ENCODE measurements at regions not wholly inside any gene's neighbourhood (a gene's known extent, or its start where the extent isn't known, plus 50 kb on each side); places are given as distances from the start of the nearest gene placed in this dataset.
"Not testable (repeated sequence)": the region's sequence is repeated elsewhere in the genome, so short reads cannot be mapped to it uniquely, and the experiment has no call there.

- TF ChIP-seq CTCF (IDR thresholded peaks at IDR 0.05; ENCODE audit: low read depth, low read length, missing control alignments) = no peak
- no peak for DNase-seq (ENCODE audit: low read depth)
- H3K4me3 ChIP-seq (ENCODE audit: low read depth, low read length) = no peak overlapping the region
These were observed 521.6 kb upstream of the ZNF337 start for GRCh38 chr20:26218301-26218700.

DNA sequence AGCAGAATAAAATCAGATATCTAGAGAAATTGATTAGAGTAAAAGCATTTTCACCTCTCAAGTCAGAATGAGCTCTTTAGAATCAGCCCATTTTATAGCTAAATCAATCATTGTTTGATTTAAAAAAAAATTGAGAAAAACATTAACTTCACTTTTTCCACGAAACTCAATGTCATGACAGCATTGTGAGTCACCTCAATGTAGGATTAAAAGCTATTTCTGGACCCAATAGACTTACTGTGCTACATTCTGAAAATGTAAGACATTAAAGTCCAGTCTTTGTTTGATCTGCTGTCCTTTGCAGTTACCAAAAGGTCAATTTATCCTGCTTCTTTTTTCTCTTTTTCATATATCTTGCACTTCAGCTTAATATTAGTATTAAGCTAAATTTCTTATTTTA lies 519.4 kb upstream of the ZNF337 start:
- H3K4me3 ChIP-seq (ENCODE audit: low read depth, low read length) = no peak overlapping the region
- no peak for TF ChIP-seq CTCF (IDR thresholded peaks at IDR 0.05; ENCODE audit: low read depth, low read length, missing control alignments)
- no peak for DNase-seq (ENCODE audit: low read depth)

- no peak for DNase-seq (ENCODE audit: low read depth)
- TF ChIP-seq CTCF (IDR thresholded peaks at IDR 0.05; ENCODE audit: low read depth, low read length, missing control alignments) = no peak
- H3K4me3 ChIP-seq (ENCODE audit: low read depth, low read length) = no peak overlapping the region
These were observed 518.3 kb upstream of the ZNF337 start for GRCh38 chr20:26214991-26215390.

DNA sequence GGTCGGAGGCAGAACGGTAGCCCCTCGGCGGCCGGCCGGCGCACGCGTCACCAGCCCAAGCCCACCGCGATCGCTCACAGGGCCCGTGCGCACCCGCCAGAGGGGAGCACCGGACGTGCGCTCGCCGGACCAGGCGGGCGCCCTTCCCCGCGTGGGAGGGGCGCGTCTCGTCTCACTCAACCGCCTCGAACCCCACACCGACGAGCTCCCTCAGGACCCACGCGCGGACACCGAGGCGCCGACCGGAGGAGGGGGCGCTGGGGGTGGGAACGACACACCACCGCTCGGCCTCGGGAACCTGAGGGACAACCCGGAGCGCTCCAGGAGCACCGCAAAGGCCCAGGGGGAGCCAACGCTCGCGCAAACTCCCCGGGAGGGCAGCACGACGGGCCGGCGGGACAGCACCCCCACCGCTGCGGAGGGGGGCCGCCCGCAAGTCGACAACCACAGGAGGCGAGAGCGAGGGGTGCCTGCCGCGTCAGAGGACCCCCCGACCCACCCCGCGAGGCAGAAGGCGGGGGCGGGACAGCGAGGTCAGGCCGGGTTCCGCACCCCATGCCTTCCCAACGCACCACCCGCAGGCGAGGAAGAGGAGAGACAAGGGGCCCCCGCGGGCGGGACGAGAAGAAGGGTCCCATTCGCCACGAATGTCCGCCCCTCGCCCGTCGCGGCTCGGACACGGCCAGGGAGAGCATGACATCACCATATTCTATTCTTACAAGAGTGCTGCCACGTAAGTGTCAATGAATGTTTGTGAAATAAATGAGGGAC lies 512.7 kb upstream of the ZNF337 start:
- H3K4me3 ChIP-seq (ENCODE audit: low read depth, low read length) = no peak overlapping the region
- no peak for DNase-seq (ENCODE audit: low read depth)
- no peak for TF ChIP-seq CTCF (IDR thresholded peaks at IDR 0.05; ENCODE audit: low read depth, low read length, missing control alignments)

DNA sequence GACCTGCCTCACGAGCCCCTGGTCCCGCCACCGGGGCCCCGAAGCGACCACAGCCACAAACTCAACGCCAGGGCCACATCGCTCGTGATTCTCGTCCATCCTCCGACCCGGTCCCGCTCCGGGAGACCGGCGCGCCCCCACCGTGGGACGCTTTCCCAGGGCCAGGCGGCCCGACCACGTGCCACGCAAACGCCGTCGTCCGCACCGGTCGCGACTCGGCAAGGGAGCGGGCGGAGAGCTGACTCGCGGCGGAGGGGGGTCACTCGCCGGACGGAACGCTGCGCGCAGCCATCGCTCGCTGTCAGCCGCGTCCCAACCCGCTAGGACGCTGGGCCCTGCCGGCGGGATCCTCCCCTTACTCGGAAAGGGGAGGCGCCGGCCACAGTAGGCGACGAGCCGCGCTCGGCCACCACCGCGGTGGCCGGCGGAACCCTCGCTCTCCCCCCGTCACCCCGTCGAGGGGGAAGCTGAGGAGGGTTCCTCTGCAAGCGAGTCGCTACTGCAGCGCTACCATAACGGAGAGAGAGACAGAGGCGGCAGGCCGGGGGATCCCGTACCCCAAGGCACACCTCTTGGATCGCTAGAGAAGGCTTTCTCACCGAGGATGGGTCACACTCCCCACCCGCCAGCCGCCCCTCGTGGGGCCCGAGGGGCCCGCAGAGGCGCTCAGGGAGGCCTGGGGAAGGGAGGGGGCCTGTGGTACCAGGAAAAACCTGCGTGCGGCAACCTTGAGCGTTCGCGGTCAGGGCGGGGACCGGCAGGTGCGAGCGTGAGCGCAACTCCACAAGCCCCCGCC lies 511.8 kb upstream of the ZNF337 start:
- TF ChIP-seq CTCF (IDR thresholded peaks at IDR 0.05; ENCODE audit: low read depth, low read length, missing control alignments) = no peak
- DNase-seq (ENCODE audit: low read depth) = no peak
- no peak overlapping the region for H3K4me3 ChIP-seq (ENCODE audit: low read depth, low read length)

GRCh38 chr20:26207967-26208295 lies 511.3 kb upstream of the ZNF337 start:
- not testable (repeated sequence) for DNase-seq (ENCODE audit: low read depth); H3K4me3 ChIP-seq (ENCODE audit: low read depth, low read length)

- TF ChIP-seq CTCF (IDR thresholded peaks at IDR 0.05; ENCODE audit: low read depth, low read length, missing control alignments) = no peak
- no peak overlapping the region for H3K4me3 ChIP-seq (ENCODE audit: low read depth, low read length)
- DNase-seq (ENCODE audit: low read depth) = no peak
These were observed 510.7 kb upstream of the ZNF337 start for GRCh38 chr20:26207237-26207966.
